ENCODE measurements at regions not wholly inside any gene's neighbourhood (a gene's known extent, or its start where the extent isn't known, plus 50 kb on each side); places are given as distances from the start of the nearest gene placed in this dataset.

- POLR2A ChIA-PET = no interaction called here
- no peak for DNase-seq (ENCODE audit: low read depth, low spot score)
- CTCF ChIA-PET = no interaction called here
Observed at GRCh38 chr17:71636644-71637043, 484.2 kb upstream of the SOX9 start.

GRCh38 chr17:71638668-71639067 is 482.2 kb upstream of the SOX9 start:
- ATAC-seq = no peak
- Histone ChIP-seq H3K9me3 (ENCODE audit: control insufficient read depth, insufficient read depth, low read depth, low read length) (no peaks in the 10 kb centered on the region), H3K4me3 (ENCODE audit: low read depth in 2 of 2, low read length in 2 of 2) (no peak overlapping the region), H3K27me3 (ENCODE audit: control insufficient read depth, insufficient read depth, low read length) (no peaks in the 10 kb centered on the region), H3K36me3 (ENCODE audit: control insufficient read depth, insufficient read depth, low read length) (no peaks in the 10 kb centered on the region), H3K4me1 (ENCODE audit: control insufficient read depth, insufficient read depth, low read length) (no peaks in the 10 kb centered on the region), H3K27ac (ENCODE audit: low read length) (no peak overlapping the region)
- DNase-seq (ENCODE audit: low read depth, low spot score) = no peak
- ChIA-PET CTCF (no interaction called here), POLR2A (no interaction called here)
- TF ChIP-seq SIN3A (IDR thresholded peaks at IDR 0.05; ENCODE audit: borderline replicate concordance, insufficient read depth, low read depth, low read length) = no peak
- TF ChIP-seq CTCF (IDR thresholded peaks at IDR 0.05) = no peak
- intact Hi-C loops (cut with micrococcal nuclease; ENCODE audit: unreplicated experiment) (loop anchor here (10.0 kb wide), 1 partner anchor 476 kb away; no protein-coding TSS in a partner anchor), in situ Hi-C loops (cut with HindIII; ENCODE audit: low pct_unique_long_range_greater_than_20kb, low sequenced_read_pairs) (no loop called here)
- no TSS peak for BruUV-seq (replicated peaks)

More at GRCh38 chr17:71636644-71637043, 484.2 kb upstream of the SOX9 start:
- TF ChIP-seq SIN3A (IDR thresholded peaks at IDR 0.05; ENCODE audit: borderline replicate concordance, insufficient read depth, low read depth, low read length) (no peak), POLR2AphosphoS5 (IDR thresholded peaks at IDR 0.05; ENCODE audit: low read depth, low read length) (no peak), CTCF (IDR thresholded peaks at IDR 0.05) (no peak), REST (IDR thresholded peaks at IDR 0.05; ENCODE audit: insufficient read depth in 1 of 2, low read depth in 2 of 2, low read length in 1 of 2) (no peak), TCF7L2 (IDR thresholded peaks at IDR 0.05; ENCODE audit: low read depth, low read length) (no peak)
- Histone ChIP-seq H3K4me1 (ENCODE audit: control insufficient read depth, insufficient read depth, low read length) (no peaks in the 10 kb centered on the region), H3K4me3 (ENCODE audit: low read depth in 2 of 2, low read length in 2 of 2) (no peak overlapping the region), H3K27ac (ENCODE audit: low read length) (no peak overlapping the region), H3K27me3 (ENCODE audit: control insufficient read depth, insufficient read depth, low read length) (no peaks in the 10 kb centered on the region), H3K36me3 (ENCODE audit: control insufficient read depth, insufficient read depth, low read length) (no peaks in the 10 kb centered on the region), H3K9me3 (ENCODE audit: control insufficient read depth, insufficient read depth, low read depth, low read length) (no peaks in the 10 kb centered on the region)
- no peak for ATAC-seq
- in situ Hi-C loops (cut with HindIII; ENCODE audit: low pct_unique_long_range_greater_than_20kb, low sequenced_read_pairs) (no loop called here), intact Hi-C loops (cut with micrococcal nuclease; ENCODE audit: unreplicated experiment) (loop anchor here (10.0 kb wide), 1 partner anchor 478 kb away; no protein-coding TSS in a partner anchor)
- BruUV-seq (replicated peaks) = no TSS peak

Data from Panc1 (cell line).